OCI-LY7 (cell line): ENCODE measurements at regions not wholly inside any gene's neighbourhood (a gene's known extent, or its start where the extent isn't known, plus 50 kb on each side); places are given as distances from the start of the nearest gene placed in this dataset.

Source experiments
- BruUV-seq: library from RNA; stranded (reverse); fragments of 400-500 nt; replicated peaks from 2 replicates; lab custom pipeline; 2021; lab: Mats Ljungman, UMichigan
- CTCF ChIA-PET: fragments of 300-600 bp; sonication (Branson Sonifier 250); formaldehyde crosslinking; loops from one replicate; lab custom pipeline; 2022; ENCODE audit warnings: antibody characterized with exemption; ENCODE audit not compliant: unreplicated experiment; lab: Charles Lee
- POLR2A ChIA-PET: fragments of 300-600 bp; sonication (Branson Sonifier 250); formaldehyde crosslinking; loops from one replicate; lab custom pipeline; 2022; ENCODE audit warnings: antibody characterized with exemption; lab: Charles Lee
- DNase-seq: peaks from one replicate; pipeline ENCODE4 v3.0.0-alpha.2; 2015; ENCODE audit warnings: low spot score
- H2AFZ ChIP-seq: fragments of 200-600 bp; sonication (generic), shearing (Covaris generic); 2 replicates; pipeline ENCODE4 v1.6.1; 2014; ENCODE audit warnings: mild to moderate bottlenecking, antibody characterized with exemption, low read length, moderate library complexity
- H3K27ac ChIP-seq: fragments of 200-600 bp; sonication (generic); 2 replicates; pipeline ENCODE4 v1.5.1; 2014; ENCODE audit warnings: mixed run types, low read depth, mild to moderate bottlenecking, moderate library complexity, low read length, inconsistent platforms; ENCODE audit not compliant: poor library complexity, severe bottlenecking
- H3K36me3 ChIP-seq: fragments of 200-600 bp; sonication (generic); 2 replicates; pipeline ENCODE4 v1.6.1; 2014; ENCODE audit warnings: mild to moderate bottlenecking, antibody characterized with exemption, low read length, moderate library complexity, mixed read lengths; ENCODE audit not compliant: insufficient read depth
- H3K4me1 ChIP-seq: fragments of 200-600 bp; sonication (generic); 2 replicates; pipeline ENCODE4 v1.5.1; 2014; ENCODE audit warnings: mild to moderate bottlenecking, low read length; ENCODE audit not compliant: insufficient read depth, poor library complexity, severe bottlenecking
- H3K4me2 ChIP-seq: fragments of 200-600 bp; sonication (generic); 2 replicates; pipeline ENCODE4 v1.6.1; 2014; ENCODE audit warnings: mild to moderate bottlenecking, low read length
- H3K4me3 ChIP-seq: fragments of 200-600 bp; sonication (generic); 2 replicates; pipeline ENCODE4 v1.5.1; 2014; ENCODE audit warnings: mild to moderate bottlenecking, low read depth, low read length; ENCODE audit not compliant: poor library complexity, severe bottlenecking
- H3K79me2 ChIP-seq: fragments of 200-600 bp; sonication (generic); 2 replicates; pipeline ENCODE4 v1.6.1; 2016; ENCODE audit warnings: low read depth, mild to moderate bottlenecking, low read length, moderate library complexity, mixed read lengths; ENCODE audit not compliant: insufficient read depth
- H3K9me2 ChIP-seq: fragments of 200-600 bp; sonication (generic); 2 replicates; pipeline ENCODE4 v1.6.1; 2016; ENCODE audit warnings: mild to moderate bottlenecking, low read length, mixed read lengths; ENCODE audit not compliant: insufficient read depth
- H3K9me3 ChIP-seq: fragments of 200-600 bp; sonication (generic); 2 replicates; pipeline ENCODE4 v1.6.1; 2014; ENCODE audit warnings: mild to moderate bottlenecking, mixed run types, low read length, mixed read lengths
- H4K20me1 ChIP-seq: fragments of 200-600 bp; sonication (generic); 2 replicates; pipeline ENCODE4 v1.6.1; 2014; ENCODE audit warnings: mild to moderate bottlenecking, antibody characterized with exemption, low read length, moderate library complexity, mixed read lengths; ENCODE audit not compliant: insufficient read depth
- CTCF ChIP-seq: fragments of 200-600 bp; sonication (generic); conservative IDR thresholded peaks from 2 replicates; pipeline ENCODE4 v1.5.1; 2014; ENCODE audit warnings: mild to moderate bottlenecking, antibody characterized with exemption, low read length, moderate library complexity, mixed read lengths
- EZH2phosphoT487 ChIP-seq: fragments of 200-600 bp; sonication (generic); IDR thresholded peaks from 2 replicates; pipeline ENCODE4 v1.6.1; 2018; ENCODE audit warnings: low read depth, borderline replicate concordance, mild to moderate bottlenecking, mixed run types, antibody characterized with exemption, low read length, moderate library complexity, mixed read lengths
- intact Hi-C: fragments of 100-400 bp; cut with micrococcal nuclease; formaldehyde crosslinking; loops from one replicate; pipeline ENCODE4 v1.10.0; 2022; ENCODE audit not compliant: unreplicated experiment

GRCh38 chr6:154613137-154613676 lies 102.7 kb upstream of the CNKSR3 start:
- no peaks in the 10 kb centered on the region for H3K79me2 ChIP-seq
- intact Hi-C loops: no loop called here
- H3K4me3 ChIP-seq: no peak overlapping the region
- H3K9me2 ChIP-seq: no peaks in the 10 kb centered on the region
- no TSS peak for BruUV-seq
- H3K4me2 ChIP-seq: no peak overlapping the region
- H3K9me3 ChIP-seq: no peaks in the 10 kb centered on the region
- no peak overlapping the region for H2AFZ ChIP-seq
- no peaks in the 10 kb centered on the region for H3K36me3 ChIP-seq
- TF ChIP-seq CTCF (no peak), EZH2phosphoT487 (no peak)
- POLR2A ChIA-PET: interaction anchor here (0.6 kb wide), 1 partner anchor 252 kb away, joined by 4 read pairs; no protein-coding TSS in a partner anchor
- CTCF ChIA-PET: no interaction called here
- no peak overlapping the region for H3K27ac ChIP-seq
- no peak for DNase-seq
- H3K4me1 ChIP-seq: no peaks in the 10 kb centered on the region
- H4K20me1 ChIP-seq: no peaks in the 10 kb centered on the region

GRCh38 chr6:154614101-154614500 lies 103.6 kb upstream of the CNKSR3 start:
- no TSS peak for BruUV-seq
- Histone ChIP-seq H3K27ac (no peak overlapping the region), H3K4me2 (no peak overlapping the region), H3K9me3 (no peaks in the 10 kb centered on the region), H3K9me2 (no peaks in the 10 kb centered on the region), H3K4me1 (no peaks in the 10 kb centered on the region), H2AFZ (no peak overlapping the region), H3K36me3 (no peaks in the 10 kb centered on the region), H3K79me2 (no peaks in the 10 kb centered on the region), H4K20me1 (no peaks in the 10 kb centered on the region), H3K4me3 (no peak overlapping the region)
- no peak for DNase-seq
- intact Hi-C loops: no loop called here
- TF ChIP-seq EZH2phosphoT487: no peak
- TF ChIP-seq CTCF: no peak
- ChIA-PET CTCF (no interaction called here), POLR2A (interaction anchor here (0.6 kb wide), 1 partner anchor 8 kb away, joined by 3 read pairs; no protein-coding TSS in a partner anchor)

GRCh38 chr6:154614641-154615040 lies 104.2 kb upstream of the CNKSR3 start:
- ChIA-PET CTCF (no interaction called here), POLR2A (no interaction called here)
- TF ChIP-seq EZH2phosphoT487: no peak
- no peak overlapping the region for H3K4me2 ChIP-seq
- H3K36me3 ChIP-seq: no peaks in the 10 kb centered on the region
- H2AFZ ChIP-seq: no peak overlapping the region
- no peaks in the 10 kb centered on the region for H3K4me1 ChIP-seq
- no peaks in the 10 kb centered on the region for H3K9me3 ChIP-seq
- H3K27ac ChIP-seq: no peak overlapping the region
- intact Hi-C loops: no loop called here
- BruUV-seq: no TSS peak
- no peaks in the 10 kb centered on the region for H4K20me1 ChIP-seq
- H3K79me2 ChIP-seq: no peaks in the 10 kb centered on the region
- no peak overlapping the region for H3K4me3 ChIP-seq
- H3K9me2 ChIP-seq: no peaks in the 10 kb centered on the region
- no peak for DNase-seq
